ENCODE measurements at regions not wholly inside any gene's neighbourhood (a gene's known extent, or its start where the extent isn't known, plus 50 kb on each side); places are given as distances from the start of the nearest gene placed in this dataset.

GRCh38 chr10:33952692-33953360, 618.4 kb upstream of the NRP1 start:
- WGBS = 83% methylated on average over 7 of the region's 8 CpGs
- H3K9ac ChIP-seq (ENCODE audit: low read length) = no peak overlapping the region
- no peak overlapping the region for H4K91ac ChIP-seq (ENCODE audit: low read length)
- no peak overlapping the region for H2BK15ac ChIP-seq (ENCODE audit: low read depth, poor library complexity, severe bottlenecking)
- H3K79me1 ChIP-seq (replicated peaks; ENCODE audit: low read length, poor library complexity, severe bottlenecking) = no peaks in the 10 kb centered on the region
- no peaks in the 10 kb centered on the region for H3K27me3 ChIP-seq (ENCODE audit: control insufficient read depth in 1 of 2, insufficient read depth in 1 of 2, low read length in 2 of 2)
- no peaks in the 10 kb centered on the region for H3K9me3 ChIP-seq (ENCODE audit: control insufficient read depth, low read length)
- no peak overlapping the region for H3K4ac ChIP-seq (ENCODE audit: low read depth in 1 of 2, low read length in 2 of 2)
- no peaks in the 10 kb centered on the region for H3K36me3 ChIP-seq (ENCODE audit: control insufficient read depth in 1 of 2, insufficient read depth in 2 of 2, low read depth in 1 of 2, low read length in 2 of 2)
- DNase-seq = peak; percentile 3
- H2AFZ ChIP-seq (ENCODE audit: low read depth, low read length) = no peak overlapping the region
- H3K23ac ChIP-seq (ENCODE audit: low read length in 2 of 2) = no peak overlapping the region
- H2AK5ac ChIP-seq (ENCODE audit: low read length, severe bottlenecking) = no peak overlapping the region
- H4K8ac ChIP-seq (ENCODE audit: low read length) = no peak overlapping the region
- no peak overlapping the region for H3K18ac ChIP-seq (ENCODE audit: low read depth in 1 of 2, low read length in 2 of 2)
- no peak overlapping the region for H2BK12ac ChIP-seq (ENCODE audit: low read length in 2 of 2)
- no peak overlapping the region for H3K27ac ChIP-seq (ENCODE audit: low read length, poor library complexity, severe bottlenecking)
- H3K4me2 ChIP-seq (ENCODE audit: low read length, poor library complexity, severe bottlenecking) = no peak overlapping the region
- H2BK120ac ChIP-seq (ENCODE audit: low read depth, low read length) = no peak overlapping the region
- H3K4me1 ChIP-seq (ENCODE audit: control insufficient read depth, insufficient read depth, low read depth, low read length) = no peaks in the 10 kb centered on the region
- H2BK5ac ChIP-seq (ENCODE audit: low read depth, low read length, poor library complexity, severe bottlenecking) = no peak overlapping the region
- H3K4me3 ChIP-seq (ENCODE audit: insufficient read depth in 1 of 2, low read depth in 1 of 2, low read length in 2 of 2) = no peak overlapping the region
- H3K14ac ChIP-seq (ENCODE audit: low read length in 2 of 2) = no peak overlapping the region

- no peak overlapping the region for H4K91ac ChIP-seq (ENCODE audit: low read length)
- no peak overlapping the region for H2BK5ac ChIP-seq (ENCODE audit: low read depth, low read length, poor library complexity, severe bottlenecking)
- no peak overlapping the region for H3K18ac ChIP-seq (ENCODE audit: low read depth in 1 of 2, low read length in 2 of 2)
- WGBS = 98% methylated on average over 1 of the region's 1 CpG
- no peak overlapping the region for H3K27ac ChIP-seq (ENCODE audit: low read length, poor library complexity, severe bottlenecking)
- no peak overlapping the region for H2AK5ac ChIP-seq (ENCODE audit: low read length, severe bottlenecking)
- no peaks in the 10 kb centered on the region for H3K4me1 ChIP-seq (ENCODE audit: control insufficient read depth, insufficient read depth, low read depth, low read length)
- no peak overlapping the region for H3K9ac ChIP-seq (ENCODE audit: low read length)
- no peak overlapping the region for H2BK120ac ChIP-seq (ENCODE audit: low read depth, low read length)
- H2BK15ac ChIP-seq (ENCODE audit: low read depth, poor library complexity, severe bottlenecking) = no peak overlapping the region
- H3K23ac ChIP-seq (ENCODE audit: low read length in 2 of 2) = no peak overlapping the region
- no peaks in the 10 kb centered on the region for H3K79me1 ChIP-seq (replicated peaks; ENCODE audit: low read length, poor library complexity, severe bottlenecking)
- no peak overlapping the region for H3K14ac ChIP-seq (ENCODE audit: low read length in 2 of 2)
- no peak overlapping the region for H4K8ac ChIP-seq (ENCODE audit: low read length)
- DNase-seq = no peak
- H3K4me3 ChIP-seq (ENCODE audit: insufficient read depth in 1 of 2, low read depth in 1 of 2, low read length in 2 of 2) = no peak overlapping the region
- H3K36me3 ChIP-seq (ENCODE audit: control insufficient read depth in 1 of 2, insufficient read depth in 2 of 2, low read depth in 1 of 2, low read length in 2 of 2) = no peaks in the 10 kb centered on the region
- no peak overlapping the region for H3K4ac ChIP-seq (ENCODE audit: low read depth in 1 of 2, low read length in 2 of 2)
- H2BK12ac ChIP-seq (ENCODE audit: low read length in 2 of 2) = no peak overlapping the region
- no peaks in the 10 kb centered on the region for H3K27me3 ChIP-seq (ENCODE audit: control insufficient read depth in 1 of 2, insufficient read depth in 1 of 2, low read length in 2 of 2)
- no peaks in the 10 kb centered on the region for H3K9me3 ChIP-seq (ENCODE audit: control insufficient read depth, low read length)
- H3K4me2 ChIP-seq (ENCODE audit: low read length, poor library complexity, severe bottlenecking) = no peak overlapping the region
- no peak overlapping the region for H2AFZ ChIP-seq (ENCODE audit: low read depth, low read length)
Measured at GRCh38 chr10:33950206-33950605, 615.7 kb upstream of the NRP1 start.

- 75% methylated on average over 4 of the region's 5 CpGs for WGBS
- Histone ChIP-seq H2BK120ac (ENCODE audit: low read depth, low read length) (no peak overlapping the region), H2BK12ac (ENCODE audit: low read length in 2 of 2) (no peak overlapping the region), H3K14ac (ENCODE audit: low read length in 2 of 2) (no peak overlapping the region), H3K9me3 (ENCODE audit: control insufficient read depth, low read length) (no peaks in the 10 kb centered on the region), H3K36me3 (ENCODE audit: control insufficient read depth in 1 of 2, insufficient read depth in 2 of 2, low read depth in 1 of 2, low read length in 2 of 2) (no peaks in the 10 kb centered on the region), H3K4me3 (ENCODE audit: insufficient read depth in 1 of 2, low read depth in 1 of 2, low read length in 2 of 2) (no peak overlapping the region), H2AK5ac (ENCODE audit: low read length, severe bottlenecking) (no peak overlapping the region), H3K27me3 (ENCODE audit: control insufficient read depth in 1 of 2, insufficient read depth in 1 of 2, low read length in 2 of 2) (no peaks in the 10 kb centered on the region), H3K4me1 (ENCODE audit: control insufficient read depth, insufficient read depth, low read depth, low read length) (no peaks in the 10 kb centered on the region), H3K4me2 (ENCODE audit: low read length, poor library complexity, severe bottlenecking) (no peak overlapping the region), H2AFZ (ENCODE audit: low read depth, low read length) (no peak overlapping the region), H2BK15ac (ENCODE audit: low read depth, poor library complexity, severe bottlenecking) (no peak overlapping the region), H2BK5ac (ENCODE audit: low read depth, low read length, poor library complexity, severe bottlenecking) (no peak overlapping the region), H3K27ac (ENCODE audit: low read length, poor library complexity, severe bottlenecking) (no peak overlapping the region), H3K79me1 (replicated peaks; ENCODE audit: low read length, poor library complexity, severe bottlenecking) (no peaks in the 10 kb centered on the region), H3K4ac (ENCODE audit: low read depth in 1 of 2, low read length in 2 of 2) (no peak overlapping the region), H4K8ac (ENCODE audit: low read length) (no peak overlapping the region), H3K9ac (ENCODE audit: low read length) (no peak overlapping the region), H4K91ac (ENCODE audit: low read length) (no peak overlapping the region), H3K23ac (ENCODE audit: low read length in 2 of 2) (no peak overlapping the region), H3K18ac (ENCODE audit: low read depth in 1 of 2, low read length in 2 of 2) (no peak overlapping the region)
- DNase-seq = no peak
Measured at GRCh38 chr10:33947544-33947943, 613.1 kb upstream of the NRP1 start.

- Histone ChIP-seq H3K27ac (ENCODE audit: low read length, poor library complexity, severe bottlenecking) (no peak overlapping the region), H3K4ac (ENCODE audit: low read depth in 1 of 2, low read length in 2 of 2) (no peak overlapping the region), H3K14ac (ENCODE audit: low read length in 2 of 2) (no peak overlapping the region), H2BK120ac (ENCODE audit: low read depth, low read length) (no peak overlapping the region), H3K9ac (ENCODE audit: low read length) (no peak overlapping the region), H2AK5ac (ENCODE audit: low read length, severe bottlenecking) (no peak overlapping the region), H2AFZ (ENCODE audit: low read depth, low read length) (no peak overlapping the region), H3K23ac (ENCODE audit: low read length in 2 of 2) (no peak overlapping the region), H3K27me3 (ENCODE audit: control insufficient read depth in 1 of 2, insufficient read depth in 1 of 2, low read length in 2 of 2) (no peaks in the 10 kb centered on the region), H3K18ac (ENCODE audit: low read depth in 1 of 2, low read length in 2 of 2) (no peak overlapping the region), H3K4me1 (ENCODE audit: control insufficient read depth, insufficient read depth, low read depth, low read length) (no peaks in the 10 kb centered on the region), H2BK5ac (ENCODE audit: low read depth, low read length, poor library complexity, severe bottlenecking) (no peak overlapping the region), H2BK12ac (ENCODE audit: low read length in 2 of 2) (no peak overlapping the region), H2BK15ac (ENCODE audit: low read depth, poor library complexity, severe bottlenecking) (no peak overlapping the region), H3K4me2 (ENCODE audit: low read length, poor library complexity, severe bottlenecking) (no peak overlapping the region), H3K9me3 (ENCODE audit: control insufficient read depth, low read length) (no peaks in the 10 kb centered on the region), H4K8ac (ENCODE audit: low read length) (no peak overlapping the region), H3K36me3 (ENCODE audit: control insufficient read depth in 1 of 2, insufficient read depth in 2 of 2, low read depth in 1 of 2, low read length in 2 of 2) (no peaks in the 10 kb centered on the region), H3K79me1 (replicated peaks; ENCODE audit: low read length, poor library complexity, severe bottlenecking) (no peaks in the 10 kb centered on the region), H4K91ac (ENCODE audit: low read length) (no peak overlapping the region), H3K4me3 (ENCODE audit: insufficient read depth in 1 of 2, low read depth in 1 of 2, low read length in 2 of 2) (no peak overlapping the region)
- whole genome bisulfite sequencing = no CpG with 5 or more reads among the region's 1 CpG
- no peak for DNase-seq
Measured at GRCh38 chr10:33945051-33945450, 610.6 kb upstream of the NRP1 start.

Measured in mesenchymal stem cell (in vitro differentiated cells and primary cell).